Esophagus muscularis mucosa (tissue), 4 donors: ENCODE measurements at regions not wholly inside any gene's neighbourhood (a gene's known extent, or its start where the extent isn't known, plus 50 kb on each side); places are given as distances from the start of the nearest gene placed in this dataset.

ENCODE experiments used
- CTCF ChIP-seq, 3 experiments: fragments of 200-600 bp in 2 of 3; fragments of 450-650 bp in 1 of 3; sonication (generic) in 2 of 3; IDR thresholded peaks; one replicate each; pipeline ENCODE4 v1.5.1; 2017 to 2019; ENCODE audit warnings: antibody characterized with exemption in 3 of 3, mild to moderate bottlenecking in 2 of 3, moderate library complexity in 1 of 3
- EP300 ChIP-seq: sonication (generic); formaldehyde crosslinking; IDR thresholded peaks from one replicate; pipeline ENCODE4 v1.6.1; 2017; ENCODE audit warnings: antibody characterized with exemption
- POLR2AphosphoS5 ChIP-seq, 2 donors: sonication (generic); formaldehyde crosslinking; IDR thresholded peaks; one replicate each; pipeline ENCODE4 v1.6.1; 2017; ENCODE audit warnings: antibody characterized with exemption in 2 of 2

GRCh38 chr11:97430877-97431276, 1041.1 kb downstream of the JRKL start:
- TF ChIP-seq EP300 (no peak), POLR2AphosphoS5 (IDR thresholded peaks at IDR 0.05) (no peak), CTCF (IDR thresholded peaks at IDR 0.05) (no peak)
